Activated T-helper 17 cell treated with anti-CD3 and anti-CD28 coated beads, Interleukin-2, amount 50 U/mL, for 72 hours (primary cell): ENCODE measurements at regions not wholly inside any gene's neighbourhood (a gene's known extent, or its start where the extent isn't known, plus 50 kb on each side); places are given as distances from the start of the nearest gene placed in this dataset.
A peak's percentile ranks its signal among the peaks of the same experiment; 100 is the strongest.

Experiments used
- ATAC-seq: fragments of 150-1000 bp; cut with Tn5 transposase; replicated peaks from 2 replicates; pipeline ENCODE4 v1.10.0; 2021; ENCODE audit warnings: mild to moderate bottlenecking, moderate library complexity
- H3K27ac Mint-ChIP-seq: one replicate; pipeline ENCODE4 v1.8.0; 2022; ENCODE audit warnings: mixed read lengths
- H3K27me3 Mint-ChIP-seq: one replicate; pipeline ENCODE4 v1.8.0; 2022; ENCODE audit warnings: mixed read lengths
- H3K36me3 Mint-ChIP-seq: one replicate; pipeline ENCODE4 v1.8.0; 2022; ENCODE audit warnings: low read depth, mild to moderate bottlenecking, mixed read lengths
- H3K4me1 Mint-ChIP-seq: one replicate; pipeline ENCODE4 v1.8.0; 2022; ENCODE audit warnings: mixed read lengths
- H3K4me3 Mint-ChIP-seq: one replicate; pipeline ENCODE4 v1.8.0; 2022; ENCODE audit warnings: mild to moderate bottlenecking, mixed read lengths
- H3K9me3 Mint-ChIP-seq: one replicate; pipeline ENCODE4 v1.8.0; 2022; ENCODE audit warnings: mixed read lengths

GRCh38 chr7:114102996-114103395 lies 184.2 kb upstream of the PPP1R3A start:
- ATAC-seq, result no peak
- Mint-ChIP-seq H3K4me1 (no peaks in the 10 kb centered on the region), H3K27me3 (peaks cover 18% of the 10 kb centered on the region), H3K4me3 (no peak overlapping the region), H3K36me3 (no peaks in the 10 kb centered on the region), H3K27ac (no peak overlapping the region), H3K9me3 (no peaks in the 10 kb centered on the region)

GRCh38 chr7:114102131-114102530 lies 183.3 kb upstream of the PPP1R3A start:
- H3K27ac Mint-ChIP-seq, result no peak overlapping the region
- no peaks in the 10 kb centered on the region for H3K4me1 Mint-ChIP-seq
- H3K4me3 Mint-ChIP-seq, result no peak overlapping the region
- no peaks in the 10 kb centered on the region for H3K9me3 Mint-ChIP-seq
- no peaks in the 10 kb centered on the region for H3K36me3 Mint-ChIP-seq
- no peak for ATAC-seq
- peaks cover 26% of the 10 kb centered on the region for H3K27me3 Mint-ChIP-seq

- Mint-ChIP-seq H3K27me3 (peaks cover 32% of the 10 kb centered on the region), H3K4me1 (no peaks in the 10 kb centered on the region), H3K27ac (no peak overlapping the region), H3K9me3 (no peaks in the 10 kb centered on the region), H3K4me3 (no peak overlapping the region), H3K36me3 (no peaks in the 10 kb centered on the region)
- ATAC-seq, result no peak
Measured at GRCh38 chr7:114100810-114101209, 182.0 kb upstream of the PPP1R3A start.

- H3K27me3 Mint-ChIP-seq, result peaks cover 44% of the 10 kb centered on the region
- no peak overlapping the region for H3K4me3 Mint-ChIP-seq
- no peaks in the 10 kb centered on the region for H3K9me3 Mint-ChIP-seq
- H3K4me1 Mint-ChIP-seq, result no peaks in the 10 kb centered on the region
- no peaks in the 10 kb centered on the region for H3K36me3 Mint-ChIP-seq
- no peak for ATAC-seq
- no peak overlapping the region for H3K27ac Mint-ChIP-seq
Measured at GRCh38 chr7:114099337-114099736, 180.5 kb upstream of the PPP1R3A start.

- Mint-ChIP-seq H3K9me3 (no peaks in the 10 kb centered on the region), H3K36me3 (no peaks in the 10 kb centered on the region), H3K4me3 (no peak overlapping the region), H3K27me3 (peaks cover 49% of the 10 kb centered on the region), H3K27ac (no peak overlapping the region), H3K4me1 (no peaks in the 10 kb centered on the region)
- no peak for ATAC-seq
Measured at GRCh38 chr7:114095885-114096284, 177.1 kb upstream of the PPP1R3A start.

GRCh38 chr7:114088470-114088940 lies 169.7 kb upstream of the PPP1R3A start:
- no peak overlapping the region for H3K27ac Mint-ChIP-seq
- H3K4me1 Mint-ChIP-seq, result peaks cover 14% of the 10 kb centered on the region
- ATAC-seq, result no peak
- H3K27me3 Mint-ChIP-seq, result peaks cover 59% of the 10 kb centered on the region
- peaks cover 15% of the 10 kb centered on the region for H3K36me3 Mint-ChIP-seq
- H3K9me3 Mint-ChIP-seq, result no peaks in the 10 kb centered on the region
- no peak overlapping the region for H3K4me3 Mint-ChIP-seq

GRCh38 chr7:114087653-114088469 lies 169.1 kb upstream of the PPP1R3A start:
- Mint-ChIP-seq H3K4me3 (peak overlapping the region; percentile 88), H3K27me3 (peaks cover 59% of the 10 kb centered on the region), H3K4me1 (peaks cover 14% of the 10 kb centered on the region), H3K36me3 (peaks cover 15% of the 10 kb centered on the region), H3K9me3 (no peaks in the 10 kb centered on the region), H3K27ac (no peak overlapping the region)
- ATAC-seq, result no peak

GRCh38 chr7:114086914-114087652 lies 168.3 kb upstream of the PPP1R3A start:
- Mint-ChIP-seq H3K4me3 (peak overlapping the region; percentile 88), H3K9me3 (no peaks in the 10 kb centered on the region), H3K27me3 (peaks cover 55% of the 10 kb centered on the region), H3K36me3 (peaks cover 15% of the 10 kb centered on the region), H3K4me1 (peaks cover 18% of the 10 kb centered on the region), H3K27ac (no peak overlapping the region)
- ATAC-seq, result no peak

GRCh38 chr7:114086537-114086913 lies 167.7 kb upstream of the PPP1R3A start:
- H3K9me3 Mint-ChIP-seq, result no peaks in the 10 kb centered on the region
- ATAC-seq, result peak; percentile 49
- H3K27me3 Mint-ChIP-seq, result peaks cover 61% of the 10 kb centered on the region

GRCh38 chr7:114085592-114086501 lies 167.0 kb upstream of the PPP1R3A start:
- Mint-ChIP-seq H3K4me3 (peak overlapping the region; percentile 88), H3K36me3 (peaks cover 15% of the 10 kb centered on the region), H3K9me3 (no peaks in the 10 kb centered on the region), H3K4me1 (peaks cover 18% of the 10 kb centered on the region), H3K27ac (no peak overlapping the region), H3K27me3 (peaks cover 61% of the 10 kb centered on the region)
- ATAC-seq, result peak; percentile 51

More at GRCh38 chr7:114086537-114086913, 167.7 kb upstream of the PPP1R3A start:
- Mint-ChIP-seq H3K4me3 (peak overlapping the region; percentile 88), H3K4me1 (peaks cover 18% of the 10 kb centered on the region), H3K27ac (no peak overlapping the region), H3K36me3 (peaks cover 15% of the 10 kb centered on the region)

GRCh38 chr7:114085313-114085591 lies 166.4 kb upstream of the PPP1R3A start:
- H3K27ac Mint-ChIP-seq, result no peak overlapping the region
- H3K4me1 Mint-ChIP-seq, result peaks cover 18% of the 10 kb centered on the region
- H3K36me3 Mint-ChIP-seq, result peaks cover 15% of the 10 kb centered on the region
- peak overlapping the region; percentile 88 for H3K4me3 Mint-ChIP-seq
- peaks cover 64% of the 10 kb centered on the region for H3K27me3 Mint-ChIP-seq
- ATAC-seq, result peak; percentile 15
- no peaks in the 10 kb centered on the region for H3K9me3 Mint-ChIP-seq

GRCh38 chr7:114084472-114085312 lies 165.9 kb upstream of the PPP1R3A start:
- no peak overlapping the region for H3K27ac Mint-ChIP-seq
- H3K4me1 Mint-ChIP-seq, result peaks cover 18% of the 10 kb centered on the region
- H3K36me3 Mint-ChIP-seq, result peaks cover 15% of the 10 kb centered on the region
- H3K4me3 Mint-ChIP-seq, result peak overlapping the region; percentile 88
- ATAC-seq, result peak; percentile 22
- H3K27me3 Mint-ChIP-seq, result peaks cover 64% of the 10 kb centered on the region
- no peaks in the 10 kb centered on the region for H3K9me3 Mint-ChIP-seq

- Mint-ChIP-seq H3K4me3 (peak overlapping the region; percentile 88), H3K9me3 (no peaks in the 10 kb centered on the region), H3K27me3 (peaks cover 67% of the 10 kb centered on the region), H3K36me3 (peaks cover 15% of the 10 kb centered on the region), H3K27ac (no peak overlapping the region), H3K4me1 (peaks cover 18% of the 10 kb centered on the region)
- no peak for ATAC-seq
Measured at GRCh38 chr7:114084002-114084471, 165.2 kb upstream of the PPP1R3A start.
